Lower leg skin (tissue), 3 donors: ENCODE measurements at regions not wholly inside any gene's neighbourhood (a gene's known extent, or its start where the extent isn't known, plus 50 kb on each side); places are given as distances from the start of the nearest gene placed in this dataset.

Experiments used
- POLR2A ChIP-seq, 2 donors: fragments of 450-650 bp; IDR thresholded peaks; one replicate each; pipeline ENCODE4 v1.6.1; 2016 to 2017; ENCODE audit warnings: antibody characterized with exemption in 2 of 2, mild to moderate bottlenecking in 1 of 2, moderate library complexity in 1 of 2
- TF ChIP-seq, protein P1 (sequence below), 3 donors: fragments of 450-650 bp; IDR thresholded peaks; one replicate each; pipeline ENCODE4 v1.5.1; 2016; ENCODE audit warnings: antibody characterized with exemption in 3 of 3, mild to moderate bottlenecking in 3 of 3, moderate library complexity in 2 of 3

DNA sequence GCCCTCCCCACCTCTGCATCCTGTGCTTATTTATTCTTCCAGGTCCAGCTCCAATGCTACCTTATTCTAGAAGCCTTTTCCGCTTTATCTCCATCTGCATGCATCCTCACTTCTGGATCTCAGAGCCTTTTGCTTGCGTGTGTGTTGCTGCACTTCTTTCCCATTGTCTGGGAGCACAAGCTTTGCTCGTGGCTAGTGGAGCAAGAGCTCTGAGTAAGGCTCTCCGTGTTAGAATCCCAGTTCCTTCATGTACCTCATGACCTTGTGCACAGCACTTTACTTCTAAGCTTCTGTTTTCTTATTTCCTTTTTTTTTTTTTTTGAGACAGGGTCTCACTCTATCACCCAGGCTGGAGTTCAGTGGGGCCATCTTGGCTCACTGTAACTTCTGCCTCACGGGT lies 140.0 kb upstream of the POU3F1 start:
- TF ChIP-seq, protein P1, sequence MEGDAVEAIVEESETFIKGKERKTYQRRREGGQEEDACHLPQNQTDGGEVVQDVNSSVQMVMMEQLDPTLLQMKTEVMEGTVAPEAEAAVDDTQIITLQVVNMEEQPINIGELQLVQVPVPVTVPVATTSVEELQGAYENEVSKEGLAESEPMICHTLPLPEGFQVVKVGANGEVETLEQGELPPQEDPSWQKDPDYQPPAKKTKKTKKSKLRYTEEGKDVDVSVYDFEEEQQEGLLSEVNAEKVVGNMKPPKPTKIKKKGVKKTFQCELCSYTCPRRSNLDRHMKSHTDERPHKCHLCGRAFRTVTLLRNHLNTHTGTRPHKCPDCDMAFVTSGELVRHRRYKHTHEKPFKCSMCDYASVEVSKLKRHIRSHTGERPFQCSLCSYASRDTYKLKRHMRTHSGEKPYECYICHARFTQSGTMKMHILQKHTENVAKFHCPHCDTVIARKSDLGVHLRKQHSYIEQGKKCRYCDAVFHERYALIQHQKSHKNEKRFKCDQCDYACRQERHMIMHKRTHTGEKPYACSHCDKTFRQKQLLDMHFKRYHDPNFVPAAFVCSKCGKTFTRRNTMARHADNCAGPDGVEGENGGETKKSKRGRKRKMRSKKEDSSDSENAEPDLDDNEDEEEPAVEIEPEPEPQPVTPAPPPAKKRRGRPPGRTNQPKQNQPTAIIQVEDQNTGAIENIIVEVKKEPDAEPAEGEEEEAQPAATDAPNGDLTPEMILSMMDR (IDR thresholded peaks at IDR 0.05), result no peak
- TF ChIP-seq POLR2A (IDR thresholded peaks at IDR 0.05), result no peak
